ENCODE measurements at regions not wholly inside any gene's neighbourhood (a gene's known extent, or its start where the extent isn't known, plus 50 kb on each side); places are given as distances from the start of the nearest gene placed in this dataset.

GRCh38 chr4:123874063-123874462, 477.5 kb downstream of the SPRY1 start:
- DNase-seq (no peak), ATAC-seq (no peak)
- Histone ChIP-seq H3K9me3 (no peaks in the 10 kb centered on the region), H3K4me1 (no peaks in the 10 kb centered on the region), H3K4me3 (no peak overlapping the region), H3K36me3 (no peaks in the 10 kb centered on the region), H3K27ac (no peak overlapping the region), H3K27me3 (no peaks in the 10 kb centered on the region)
- whole genome bisulfite sequencing (ENCODE audit: insufficient coverage, low coverage, low lambda C conversion rate, missing lambda C conversion rate) = 73% methylated on average over 1 of the region's 1 CpG
- intact Hi-C loops (cut with DNase I) = no loop called here
- TF ChIP-seq POLR2A (IDR thresholded peaks at IDR 0.05) (no peak), CTCF (IDR thresholded peaks at IDR 0.05) (no peak)

GRCh38 chr4:123876143-123876542, 479.5 kb downstream of the SPRY1 start:
- no peak overlapping the region for H3K4me3 ChIP-seq
- intact Hi-C loops (cut with DNase I) = no loop called here
- no peaks in the 10 kb centered on the region for H3K9me3 ChIP-seq
- 58% methylated on average over 4 of the region's 4 CpGs for WGBS (ENCODE audit: insufficient coverage, low coverage, low lambda C conversion rate, missing lambda C conversion rate)
- no peak overlapping the region for H3K27ac ChIP-seq
- DNase-seq (no peak), ATAC-seq (no peak)
- H3K36me3 ChIP-seq = no peaks in the 10 kb centered on the region
- no peaks in the 10 kb centered on the region for H3K27me3 ChIP-seq
- TF ChIP-seq CTCF (IDR thresholded peaks at IDR 0.05) (no peak), POLR2A (IDR thresholded peaks at IDR 0.05) (no peak)
- H3K4me1 ChIP-seq = no peaks in the 10 kb centered on the region

GRCh38 chr4:123876671-123877101, 480.1 kb downstream of the SPRY1 start:
- no peak for DNase-seq
- TF ChIP-seq POLR2A (IDR thresholded peaks at IDR 0.05) (no peak), CTCF (IDR thresholded peaks at IDR 0.05) (no peak)
- no peaks in the 10 kb centered on the region for H3K27me3 ChIP-seq
- intact Hi-C loops (cut with DNase I) = no loop called here
- no peak overlapping the region for H3K4me3 ChIP-seq
- H3K27ac ChIP-seq = no peak overlapping the region
- H3K9me3 ChIP-seq = no peaks in the 10 kb centered on the region
- no peak for ATAC-seq
- 27% methylated on average over 2 of the region's 2 CpGs for WGBS (ENCODE audit: insufficient coverage, low coverage, low lambda C conversion rate, missing lambda C conversion rate)
- no peaks in the 10 kb centered on the region for H3K4me1 ChIP-seq
- H3K36me3 ChIP-seq = no peaks in the 10 kb centered on the region

GRCh38 chr4:123877551-123877950, 481.0 kb downstream of the SPRY1 start:
- H3K4me1 ChIP-seq = no peaks in the 10 kb centered on the region
- no peak overlapping the region for H3K27ac ChIP-seq
- ATAC-seq (no peak), DNase-seq (no peak)
- intact Hi-C loops (cut with DNase I) = no loop called here
- H3K9me3 ChIP-seq = no peaks in the 10 kb centered on the region
- no peaks in the 10 kb centered on the region for H3K27me3 ChIP-seq
- H3K36me3 ChIP-seq = no peaks in the 10 kb centered on the region
- H3K4me3 ChIP-seq = no peak overlapping the region
- WGBS (ENCODE audit: insufficient coverage, low coverage, low lambda C conversion rate, missing lambda C conversion rate) = 22% methylated on average over 3 of the region's 3 CpGs
- TF ChIP-seq POLR2A (IDR thresholded peaks at IDR 0.05) (no peak), CTCF (IDR thresholded peaks at IDR 0.05) (no peak)

- DNase-seq (no peak), ATAC-seq (no peak)
- Histone ChIP-seq H3K4me3 (no peak overlapping the region), H3K27me3 (no peaks in the 10 kb centered on the region), H3K36me3 (no peaks in the 10 kb centered on the region), H3K9me3 (no peaks in the 10 kb centered on the region), H3K27ac (no peak overlapping the region), H3K4me1 (no peaks in the 10 kb centered on the region)
- intact Hi-C loops (cut with DNase I) = no loop called here
- TF ChIP-seq CTCF (IDR thresholded peaks at IDR 0.05) = no peak
- no peak for TF ChIP-seq POLR2A (IDR thresholded peaks at IDR 0.05)
- 76% methylated on average over 7 of the region's 8 CpGs for WGBS (ENCODE audit: insufficient coverage, low coverage, low lambda C conversion rate, missing lambda C conversion rate)
These were observed 482.4 kb downstream of the SPRY1 start for GRCh38 chr4:123878976-123879375.
